HG02973 (cell line): ENCODE measurements at regions not wholly inside any gene's neighbourhood (a gene's known extent, or its start where the extent isn't known, plus 50 kb on each side); places are given as distances from the start of the nearest gene placed in this dataset.

Source experiments
- ATAC-seq: cut with Tn5 transposase; IDR thresholded peaks from one replicate; pipeline ENCODE4 v1.9.1; 2021; ENCODE audit warnings: moderate library complexity; ENCODE audit not compliant: unreplicated experiment

DNA sequence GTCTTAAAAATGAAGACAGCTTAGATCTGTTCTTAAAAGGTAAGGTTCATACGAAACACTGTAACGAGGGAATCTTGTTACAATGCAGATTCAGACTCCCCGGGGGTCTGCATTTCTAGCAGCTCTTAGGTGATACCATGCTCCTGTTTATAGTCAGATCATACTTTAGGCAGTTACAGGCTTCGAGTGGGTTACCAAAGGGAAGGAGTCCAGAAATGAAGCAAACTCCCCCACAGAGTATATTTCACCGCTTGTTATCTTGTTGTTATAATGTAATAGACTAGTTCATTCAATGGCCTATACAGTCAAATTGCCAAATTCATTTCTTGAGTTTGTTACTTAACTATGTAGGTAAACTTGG, 601.1 kb downstream of the USP25 start:
- no peak for ATAC-seq

DNA sequence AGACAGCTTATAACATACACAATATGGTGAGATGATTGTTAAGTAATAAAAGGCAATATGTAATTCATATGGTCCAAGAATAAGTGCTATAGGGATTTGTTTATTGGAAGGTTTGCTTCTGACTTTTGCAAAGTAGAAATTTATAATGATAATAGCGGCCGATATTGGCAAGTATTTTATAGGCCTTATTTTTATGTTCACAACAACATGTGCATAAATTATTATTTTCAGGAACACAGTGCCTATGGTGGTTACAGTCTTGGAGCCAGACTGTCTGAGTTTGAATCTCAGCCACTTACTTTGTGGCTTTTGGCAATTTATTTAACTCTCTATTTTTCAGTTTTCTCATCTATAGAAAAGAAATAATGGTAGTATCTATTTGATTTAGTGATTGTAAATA, 607.5 kb downstream of the USP25 start:
- no peak for ATAC-seq

GRCh38 chr21:16342932-16343331, 613.1 kb downstream of the USP25 start:
- no peak for ATAC-seq

DNA sequence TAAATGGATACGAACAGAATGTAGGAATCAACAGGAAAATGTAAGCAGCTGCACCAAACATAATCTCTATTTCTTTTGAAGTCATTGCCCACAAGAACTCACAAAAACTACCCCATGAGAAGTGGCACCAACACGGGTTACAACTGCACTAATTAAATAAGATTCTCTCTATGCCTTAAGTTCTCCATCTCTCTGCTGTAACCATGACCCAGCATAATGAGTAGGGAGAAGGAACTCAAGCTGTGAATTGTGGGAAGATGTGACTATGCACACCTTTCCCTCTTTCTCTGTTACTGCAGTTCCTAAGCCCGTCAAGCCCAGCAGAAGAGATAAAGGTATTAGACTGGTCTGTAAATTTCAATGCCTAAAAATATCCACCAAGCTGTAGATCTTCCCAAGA, 614.0 kb downstream of the USP25 start:
- ATAC-seq = no peak

DNA sequence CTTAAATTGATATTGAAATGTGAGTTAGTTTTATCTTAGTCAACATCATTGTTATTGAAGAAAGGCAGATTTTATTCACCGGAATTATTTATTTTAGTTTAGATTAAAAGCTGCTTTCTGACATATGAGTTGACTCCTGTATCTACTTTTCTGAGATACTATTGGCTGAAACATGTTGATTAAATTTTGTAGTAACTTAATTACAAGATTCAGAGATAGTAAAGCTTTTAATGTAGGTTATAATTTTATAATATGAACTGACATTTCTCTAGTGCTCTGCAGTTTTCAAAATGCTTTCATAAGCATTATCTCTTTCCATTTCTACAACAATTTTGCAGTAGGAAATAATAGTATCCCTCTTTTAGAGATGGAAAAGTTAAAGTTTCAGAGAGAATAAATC, 616.0 kb downstream of the USP25 start:
- no peak for ATAC-seq

DNA sequence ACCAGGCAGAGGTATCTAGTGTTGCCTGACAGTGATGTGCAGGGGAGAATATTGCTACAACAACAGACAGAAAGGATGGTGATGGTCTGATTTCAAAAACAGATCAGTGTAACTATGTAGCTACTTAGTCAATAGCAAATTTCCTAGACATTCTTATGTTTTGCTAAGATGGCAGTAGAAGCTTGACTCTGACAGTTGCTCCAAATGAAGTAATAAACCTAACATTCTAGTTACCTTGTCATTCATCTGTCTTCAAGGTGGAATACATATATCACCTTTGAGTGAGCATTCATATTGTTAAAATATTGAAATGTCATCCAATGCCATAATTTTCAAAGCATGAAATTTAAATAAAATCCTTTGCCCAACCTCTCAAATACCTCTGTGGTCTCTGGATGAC, 617.4 kb downstream of the USP25 start:
- no peak for ATAC-seq

- ATAC-seq = no peak
Observed at GRCh38 chr21:16353764-16354163, 624.0 kb downstream of the USP25 start.

- no peak for ATAC-seq
Observed at GRCh38 chr21:16357994-16358393, 628.2 kb downstream of the USP25 start.

GRCh38 chr21:16358784-16359183, 629.0 kb downstream of the USP25 start:
- no peak for ATAC-seq

DNA sequence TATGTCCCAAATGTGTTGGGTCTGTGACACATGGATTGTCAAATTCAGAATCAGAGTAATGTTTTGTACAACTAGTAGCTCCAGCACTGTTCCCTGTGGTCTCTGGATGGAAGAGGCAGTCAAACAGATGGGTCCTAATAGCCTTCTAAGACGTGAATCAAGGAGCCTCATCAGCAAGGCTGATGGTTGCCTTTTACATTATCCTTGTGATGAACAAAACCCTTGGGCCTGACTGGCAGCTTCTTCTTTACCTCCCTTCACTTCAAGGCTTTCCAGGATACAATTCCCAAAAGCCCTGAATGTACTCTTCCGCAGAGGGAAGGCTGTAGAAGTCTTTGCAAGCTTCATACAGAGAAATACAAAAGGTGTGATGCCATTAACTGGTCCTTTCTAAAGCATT, 633.3 kb downstream of the USP25 start:
- no peak for ATAC-seq

DNA sequence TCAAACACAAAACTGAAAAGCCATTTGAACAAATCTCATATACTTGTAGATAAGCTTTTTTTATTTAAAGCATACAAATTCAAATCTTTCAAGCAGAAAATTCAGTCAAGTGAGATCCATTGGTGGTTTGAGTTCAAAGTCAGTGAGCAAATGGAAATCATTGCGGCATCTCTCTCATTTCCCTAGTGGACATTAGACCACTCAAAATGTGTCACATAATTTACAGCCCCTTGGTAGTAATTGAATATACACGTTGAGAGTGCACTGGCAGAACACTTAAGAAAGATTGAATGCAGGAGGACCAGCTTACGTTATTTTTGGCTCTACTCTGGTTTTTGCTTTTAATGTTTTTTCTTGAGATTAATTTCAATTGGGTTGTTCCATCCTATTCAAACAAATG, 633.7 kb downstream of the USP25 start:
- no peak for ATAC-seq

GRCh38 chr21:16366207-16366606, 636.4 kb downstream of the USP25 start:
- ATAC-seq = no peak

DNA sequence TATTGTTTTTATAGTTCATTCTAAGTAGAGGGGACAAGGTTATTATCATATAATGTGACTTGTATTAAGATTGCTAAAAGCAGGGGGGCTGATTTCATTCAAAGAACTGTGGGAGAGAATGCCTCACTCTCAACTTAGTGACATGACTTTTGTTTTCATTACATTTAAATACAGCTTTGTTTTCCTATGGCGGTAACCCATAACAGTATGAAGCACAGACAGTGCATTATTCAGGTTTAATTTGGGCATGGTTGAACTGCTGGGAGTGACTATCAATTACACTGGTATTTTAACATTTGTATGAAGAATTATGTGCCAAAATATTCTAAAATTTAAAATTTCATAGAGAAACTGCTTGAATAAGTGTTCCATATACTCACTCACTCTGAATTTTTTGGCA, 637.3 kb downstream of the USP25 start:
- no peak for ATAC-seq

- no peak for ATAC-seq
Observed at GRCh38 chr21:16370186-16370585, 640.4 kb downstream of the USP25 start.

- ATAC-seq = no peak
Observed at GRCh38 chr21:16372586-16372985, 642.8 kb downstream of the USP25 start.

DNA sequence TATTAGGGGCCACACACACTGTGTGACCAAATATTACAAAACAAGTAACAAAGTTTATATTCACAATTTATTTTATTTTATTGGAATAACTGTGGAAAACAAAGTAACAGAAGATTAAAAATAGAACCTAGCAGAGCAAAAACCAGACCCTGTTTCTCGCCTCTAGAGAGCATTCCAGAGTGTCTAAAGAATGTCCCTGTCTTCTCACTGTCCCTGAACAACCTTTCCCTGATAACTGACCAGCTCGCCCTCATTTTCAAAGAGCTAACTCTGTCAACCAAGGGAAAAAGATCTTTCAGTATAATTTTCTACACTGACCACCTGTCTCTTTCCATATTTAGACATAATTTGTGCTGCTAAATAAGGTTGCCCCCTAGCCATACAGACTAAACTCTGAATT, 646.9 kb downstream of the USP25 start:
- ATAC-seq = no peak

DNA sequence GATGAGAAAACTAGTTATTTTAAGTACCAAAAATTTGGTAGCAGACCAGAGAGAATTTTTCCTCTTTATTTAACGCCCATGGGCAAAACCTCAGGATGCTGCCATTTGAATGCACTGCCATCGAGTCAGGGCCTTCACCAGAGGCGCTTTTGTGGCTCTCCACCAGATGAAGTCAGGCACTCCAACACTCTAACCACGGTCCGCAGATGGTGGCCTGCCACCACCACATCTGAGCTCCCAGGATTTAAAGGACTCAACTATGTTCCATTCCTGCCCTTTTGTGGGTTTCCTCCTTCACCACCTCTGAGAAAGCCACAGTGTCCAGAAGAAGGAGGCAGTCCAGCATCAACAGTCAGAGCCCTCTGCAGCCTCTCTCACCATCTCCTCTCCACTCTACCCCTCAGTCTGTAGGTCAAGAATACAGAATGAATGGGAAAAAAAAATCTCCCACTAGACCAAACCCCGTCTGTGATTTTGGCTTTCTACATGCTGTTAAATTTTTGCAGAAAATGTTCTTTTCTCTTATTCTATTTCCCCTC, 647.4 kb downstream of the USP25 start:
- ATAC-seq = no peak

DNA sequence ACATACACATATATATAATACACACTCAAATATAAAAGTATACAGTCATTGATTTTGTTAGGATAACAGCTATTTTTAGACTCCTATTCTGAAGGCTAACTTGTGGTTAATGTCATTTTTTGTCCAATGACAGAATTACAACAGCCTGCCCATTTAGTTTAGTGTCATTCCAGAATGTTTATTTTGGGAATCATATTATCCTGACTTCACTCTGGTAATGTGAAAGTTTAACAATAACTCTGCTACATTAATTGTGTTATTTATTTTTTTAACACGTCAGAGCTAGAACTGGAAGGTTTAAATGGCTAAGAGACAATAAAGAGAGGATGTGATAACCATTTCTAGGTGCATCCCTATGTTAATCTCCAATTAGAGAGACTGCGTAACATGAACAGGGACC, 648.1 kb downstream of the USP25 start:
- ATAC-seq = no peak

DNA sequence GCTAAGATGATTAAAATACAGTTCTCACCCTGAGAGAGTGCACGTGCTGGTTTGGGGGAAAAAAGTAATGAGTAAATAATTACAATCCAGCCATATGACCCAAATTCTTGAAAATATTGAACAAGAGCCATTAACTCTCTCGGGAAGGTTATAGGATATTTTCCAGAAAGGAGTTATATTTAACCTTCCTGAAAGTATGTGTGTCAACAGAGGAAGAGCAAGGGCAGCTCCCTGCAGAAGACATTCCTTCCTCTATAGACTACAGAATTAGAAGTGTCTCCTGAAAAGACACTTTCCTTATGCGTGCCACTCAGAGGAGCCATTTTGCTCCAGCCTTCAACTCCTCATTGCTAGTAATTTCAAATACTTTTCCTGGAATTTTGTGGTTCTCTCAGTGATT, 648.7 kb downstream of the USP25 start:
- no peak for ATAC-seq

DNA sequence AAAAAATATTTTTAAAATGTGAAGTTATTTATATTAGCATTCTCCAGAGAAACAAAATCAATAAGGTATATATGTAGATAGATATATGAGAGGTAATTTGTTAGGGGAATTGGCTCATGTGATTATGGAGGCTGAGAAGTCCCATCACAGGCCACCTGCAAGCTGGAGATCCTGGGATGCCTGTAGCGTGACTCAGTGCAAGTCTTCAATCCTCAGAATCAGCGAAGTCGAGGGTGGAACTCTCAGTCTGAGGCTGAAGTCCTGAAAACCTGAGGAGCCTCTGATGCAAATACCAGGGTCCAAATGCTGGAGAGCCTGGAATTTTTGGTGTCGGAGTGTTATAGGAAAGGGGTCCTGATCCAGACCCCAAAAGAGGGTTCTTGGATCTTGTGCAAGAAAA, 658.5 kb downstream of the USP25 start:
- no peak for ATAC-seq

- ATAC-seq = no peak
Observed at GRCh38 chr21:16388911-16389560, 659.3 kb downstream of the USP25 start.

DNA sequence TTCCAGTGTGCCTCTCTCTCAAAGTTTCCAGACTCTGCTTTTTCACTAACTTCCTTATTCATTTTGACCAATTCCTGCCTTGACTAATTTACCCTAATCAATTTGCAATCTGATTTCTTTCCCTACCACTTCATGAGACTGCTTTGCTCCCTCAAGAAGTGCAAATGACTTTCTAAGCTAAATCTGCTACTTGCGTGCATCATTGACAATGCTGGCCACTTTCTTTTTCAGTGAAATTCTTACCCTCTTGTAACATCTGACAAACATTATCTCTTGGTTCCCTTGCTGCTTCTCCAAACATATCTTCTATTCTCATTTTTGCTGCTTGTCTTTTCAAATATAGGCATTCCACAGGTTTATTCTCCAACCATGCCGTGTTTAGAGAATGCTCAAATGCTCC, 659.9 kb downstream of the USP25 start:
- ATAC-seq = no peak

DNA sequence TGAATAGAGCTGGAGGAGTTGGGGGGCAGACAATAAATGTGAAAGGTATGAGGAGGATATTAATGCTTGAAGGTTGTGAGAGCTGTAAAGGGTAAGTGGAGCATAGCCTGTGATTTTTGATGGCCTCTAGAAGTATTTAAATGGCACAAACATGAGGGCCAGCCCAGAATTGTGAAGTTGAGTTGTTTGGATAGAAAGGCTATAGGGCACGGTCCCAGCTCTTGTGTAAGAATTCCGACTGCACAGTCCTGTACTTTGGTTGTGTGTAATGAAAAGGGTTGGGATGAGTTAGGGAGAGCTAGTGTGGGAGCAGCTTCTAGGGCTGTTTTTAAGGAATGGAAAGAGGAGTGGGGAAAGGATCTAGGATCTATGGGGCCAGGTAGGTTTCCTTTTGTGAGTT, 665.5 kb downstream of the USP25 start:
- ATAC-seq = no peak
